GM12892 (cell line): ENCODE measurements at regions not wholly inside any gene's neighbourhood (a gene's known extent, or its start where the extent isn't known, plus 50 kb on each side); places are given as distances from the start of the nearest gene placed in this dataset.

Source experiments
- POLR2A ChIP-seq: IDR thresholded peaks from 2 replicates; pipeline ENCODE4 v1.6.1; 2011; ENCODE audit warnings: low read depth, low read length, control low read depth
- POLR2AphosphoS5 ChIP-seq: IDR thresholded peaks from 2 replicates; pipeline ENCODE4 v1.6.1; 2011; ENCODE audit warnings: low read depth, low read length, control low read depth

- TF ChIP-seq POLR2A (no peak), POLR2AphosphoS5 (no peak)
Measured at GRCh38 chr18:51266773-51267172, 69.3 kb upstream of the MEX3C start.
